ENCODE measurements at regions not wholly inside any gene's neighbourhood (a gene's known extent, or its start where the extent isn't known, plus 50 kb on each side); places are given as distances from the start of the nearest gene placed in this dataset.

DNA sequence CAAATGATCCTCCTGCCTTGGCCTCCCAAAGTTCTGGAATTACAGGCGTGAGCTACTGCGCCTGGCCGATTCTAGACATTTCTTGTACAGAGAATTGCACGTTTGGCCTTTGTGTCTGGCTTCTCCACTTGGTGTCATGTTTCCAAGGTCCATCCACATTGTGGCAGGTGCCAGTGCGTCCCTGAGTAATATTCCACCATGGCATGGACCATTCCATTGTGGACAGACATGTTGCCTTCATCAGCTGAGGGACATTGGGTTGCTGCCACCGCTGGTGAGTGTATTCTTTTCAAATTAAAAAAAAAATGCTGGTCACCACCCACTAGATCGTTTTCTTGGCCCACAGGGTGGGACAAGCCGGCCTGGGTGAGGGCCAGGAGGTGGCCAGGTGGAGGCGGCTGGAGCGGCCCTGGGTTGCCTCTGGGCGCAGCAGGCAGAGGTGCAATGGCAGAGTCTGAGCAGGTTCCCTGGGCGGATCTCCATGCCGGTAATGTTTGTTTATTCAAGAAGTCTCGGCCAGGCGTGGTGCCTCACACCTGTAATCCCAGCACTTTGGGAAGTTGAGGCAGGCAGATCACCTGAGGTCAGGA, 274.1 kb downstream of the SEC14L1 start:
- H3K27ac ChIP-seq = no peak overlapping the region
- TF ChIP-seq ZFX (IDR thresholded peaks at IDR 0.05; ENCODE audit: borderline replicate concordance) = no peak
- TF ChIP-seq, protein P1, sequence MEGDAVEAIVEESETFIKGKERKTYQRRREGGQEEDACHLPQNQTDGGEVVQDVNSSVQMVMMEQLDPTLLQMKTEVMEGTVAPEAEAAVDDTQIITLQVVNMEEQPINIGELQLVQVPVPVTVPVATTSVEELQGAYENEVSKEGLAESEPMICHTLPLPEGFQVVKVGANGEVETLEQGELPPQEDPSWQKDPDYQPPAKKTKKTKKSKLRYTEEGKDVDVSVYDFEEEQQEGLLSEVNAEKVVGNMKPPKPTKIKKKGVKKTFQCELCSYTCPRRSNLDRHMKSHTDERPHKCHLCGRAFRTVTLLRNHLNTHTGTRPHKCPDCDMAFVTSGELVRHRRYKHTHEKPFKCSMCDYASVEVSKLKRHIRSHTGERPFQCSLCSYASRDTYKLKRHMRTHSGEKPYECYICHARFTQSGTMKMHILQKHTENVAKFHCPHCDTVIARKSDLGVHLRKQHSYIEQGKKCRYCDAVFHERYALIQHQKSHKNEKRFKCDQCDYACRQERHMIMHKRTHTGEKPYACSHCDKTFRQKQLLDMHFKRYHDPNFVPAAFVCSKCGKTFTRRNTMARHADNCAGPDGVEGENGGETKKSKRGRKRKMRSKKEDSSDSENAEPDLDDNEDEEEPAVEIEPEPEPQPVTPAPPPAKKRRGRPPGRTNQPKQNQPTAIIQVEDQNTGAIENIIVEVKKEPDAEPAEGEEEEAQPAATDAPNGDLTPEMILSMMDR (IDR thresholded peaks at IDR 0.05) = no peak

DNA sequence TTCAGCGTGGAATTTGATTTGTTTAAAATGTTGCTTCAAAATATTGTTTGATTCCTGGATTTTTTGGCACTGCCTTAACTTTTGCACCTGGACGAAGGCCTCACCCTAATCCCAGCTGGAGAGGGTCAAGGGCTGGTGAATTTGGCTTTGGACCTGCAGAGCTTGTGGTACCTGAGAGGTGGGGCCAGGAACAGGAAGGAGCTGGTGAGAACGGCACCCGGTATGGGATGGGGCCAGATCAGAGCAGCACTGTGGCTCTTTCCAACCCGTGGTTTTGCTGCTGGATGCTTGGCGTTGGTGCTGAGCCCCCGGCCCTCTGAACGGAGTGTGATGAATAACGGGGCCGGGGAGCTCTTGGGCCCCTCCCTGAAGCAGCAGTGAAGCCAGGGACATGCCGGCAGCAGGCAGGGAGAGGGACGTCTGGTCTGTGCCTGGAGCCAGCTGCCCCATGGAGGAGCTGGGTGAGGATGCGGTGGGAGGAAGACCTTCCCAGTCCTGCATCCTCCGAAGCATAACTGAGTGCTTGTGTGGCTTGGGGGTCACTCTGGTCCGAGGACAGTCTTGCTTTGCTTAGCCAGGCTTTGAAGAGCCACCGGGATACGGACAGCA, 275.4 kb downstream of the SEC14L1 start:
- no peak overlapping the region for H3K27ac ChIP-seq
- TF ChIP-seq ZFX (IDR thresholded peaks at IDR 0.05; ENCODE audit: borderline replicate concordance) = no peak
- TF ChIP-seq, protein P1 (IDR thresholded peaks at IDR 0.05) = no peak

DNA sequence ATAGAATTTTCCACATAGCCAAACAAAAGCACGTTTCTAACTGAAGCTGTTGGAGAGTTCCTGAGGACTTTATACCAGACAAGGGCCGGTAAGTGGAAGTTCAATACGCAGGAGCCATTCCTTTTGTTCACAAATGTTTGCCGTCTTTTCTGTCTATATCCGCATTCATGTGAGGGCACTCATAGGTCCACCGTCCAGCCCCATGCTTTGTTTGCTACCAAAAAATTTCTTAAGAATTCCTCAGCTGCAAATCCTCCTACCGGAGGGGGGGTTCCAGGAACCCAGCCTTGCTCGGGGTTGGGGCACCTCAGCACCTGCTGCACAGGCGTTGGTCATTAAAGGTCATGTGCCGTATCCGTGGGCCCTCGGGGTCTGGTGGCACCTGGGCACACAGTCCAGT, 276.8 kb downstream of the SEC14L1 start:
- no peak overlapping the region for H3K27ac ChIP-seq
- TF ChIP-seq ZFX (IDR thresholded peaks at IDR 0.05; ENCODE audit: borderline replicate concordance) = no peak
- TF ChIP-seq, protein P1 (IDR thresholded peaks at IDR 0.05) = no peak

DNA sequence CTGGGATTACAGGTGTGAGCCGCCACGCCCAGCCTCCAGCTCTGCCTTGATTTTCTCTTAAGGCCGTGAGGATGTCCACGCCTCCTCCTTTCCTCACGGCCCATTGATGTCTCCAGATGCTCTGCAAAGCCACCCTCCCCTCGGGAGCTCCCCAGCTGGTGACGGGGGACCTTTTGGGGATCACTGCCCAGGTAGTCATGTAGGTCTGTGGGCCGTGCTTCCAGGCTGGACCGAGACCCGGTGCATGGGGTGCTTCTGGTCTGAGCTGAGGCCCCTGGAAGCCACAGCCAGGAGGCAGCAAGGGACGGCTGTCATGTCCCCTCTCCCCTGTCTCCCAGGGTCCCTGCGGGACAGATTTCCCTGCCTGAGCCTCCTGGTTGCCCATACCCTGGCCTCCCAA, 277.8 kb downstream of the SEC14L1 start:
- TF ChIP-seq ZFX (IDR thresholded peaks at IDR 0.05; ENCODE audit: borderline replicate concordance) = no peak
- TF ChIP-seq, protein P1 (IDR thresholded peaks at IDR 0.05) = no peak
- no peak overlapping the region for H3K27ac ChIP-seq

DNA sequence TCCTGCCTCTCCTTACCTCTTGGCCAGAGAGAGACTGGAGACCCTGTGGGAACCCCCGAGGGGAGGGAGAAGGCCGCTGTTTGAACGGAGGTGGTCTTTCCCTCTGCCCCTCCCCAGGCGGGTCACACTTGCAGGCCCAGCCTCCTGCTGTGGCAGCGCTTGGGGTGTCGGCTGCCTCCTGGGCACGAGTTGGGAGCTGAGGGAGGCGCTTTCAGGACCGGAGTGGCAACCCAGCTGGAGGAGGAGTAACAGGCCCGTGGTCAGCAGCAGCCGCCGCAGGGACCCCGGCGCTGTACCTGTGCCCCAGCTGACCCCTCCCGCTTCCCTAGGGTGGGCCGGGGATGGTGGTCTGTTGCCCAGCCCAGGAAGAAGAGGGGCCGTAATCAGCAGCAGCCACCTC, 278.3 kb downstream of the SEC14L1 start:
- TF ChIP-seq, protein P1 (IDR thresholded peaks at IDR 0.05) = no peak
- TF ChIP-seq ZFX (IDR thresholded peaks at IDR 0.05; ENCODE audit: borderline replicate concordance) = no peak
- H3K27ac ChIP-seq = no peak overlapping the region

DNA sequence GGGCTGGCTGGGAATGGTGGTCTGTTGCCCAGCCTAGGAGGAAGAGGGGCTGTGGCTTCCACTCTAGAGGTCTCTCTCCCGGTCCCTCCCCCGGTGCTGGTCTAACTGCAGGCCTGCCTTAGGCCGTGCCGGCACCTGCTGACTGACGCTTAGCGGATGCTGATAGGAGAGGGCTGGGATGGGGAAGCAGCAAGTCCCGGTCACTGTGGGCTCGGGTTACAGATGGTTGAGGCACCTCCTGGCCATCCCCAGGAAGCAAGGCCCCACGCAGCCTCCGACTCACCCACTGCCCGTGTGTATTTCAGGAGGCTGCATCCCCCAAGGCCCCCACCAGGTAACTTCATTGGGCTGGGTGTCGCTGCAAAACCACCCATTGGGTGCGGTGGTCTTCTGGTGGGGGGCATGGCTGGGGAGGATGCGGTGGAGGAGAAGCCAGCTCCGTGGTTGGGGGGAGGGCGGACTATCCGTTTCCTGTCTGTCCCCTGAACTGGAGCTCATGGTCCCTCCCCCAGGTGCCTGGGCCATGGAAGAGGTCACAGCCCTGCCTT, 278.9 kb downstream of the SEC14L1 start:
- no peak for TF ChIP-seq ZFX (IDR thresholded peaks at IDR 0.05; ENCODE audit: borderline replicate concordance)
- TF ChIP-seq, protein P1 (IDR thresholded peaks at IDR 0.05) = no peak

DNA sequence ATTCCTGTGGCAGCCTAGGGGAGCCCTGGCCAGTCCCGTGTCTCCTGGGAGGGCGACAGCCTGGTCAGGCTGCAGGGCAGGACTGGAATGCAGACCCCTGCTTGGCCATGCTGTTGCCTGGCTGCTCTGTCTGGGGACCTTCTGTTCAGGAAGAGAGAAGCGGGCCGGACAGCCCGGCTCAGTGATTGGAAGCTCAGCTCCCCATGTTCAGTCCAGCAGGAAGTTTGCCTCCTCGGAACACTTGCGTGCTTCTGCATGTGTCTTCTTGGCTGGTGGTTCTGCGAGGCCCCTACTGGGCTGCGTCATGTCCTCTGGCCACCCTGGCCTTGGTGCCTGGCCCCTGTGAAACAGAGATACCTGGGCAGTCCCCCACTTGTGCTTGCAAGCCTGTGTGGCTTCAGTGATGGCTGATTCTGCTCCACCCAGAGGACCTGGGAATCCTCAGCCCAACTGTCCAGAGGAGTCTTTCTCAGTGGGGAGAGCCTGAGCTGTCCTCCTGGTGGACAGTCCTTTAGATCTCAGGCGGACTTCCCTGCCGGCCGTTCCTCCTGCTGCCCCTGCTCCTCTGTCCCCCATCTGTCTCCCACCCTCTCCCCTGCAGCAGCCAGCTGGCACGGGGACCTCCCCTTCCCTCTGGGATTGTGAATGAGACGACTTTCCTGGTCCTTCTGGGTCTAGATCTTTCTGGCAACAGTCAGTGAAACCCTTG, 279.5 kb downstream of the SEC14L1 start:
- TF ChIP-seq, protein P1 (IDR thresholded peaks at IDR 0.05) = no peak
- TF ChIP-seq ZFX (IDR thresholded peaks at IDR 0.05; ENCODE audit: borderline replicate concordance) = no peak
- no peak overlapping the region for H3K27ac ChIP-seq

More for the DNA sequence above, 278.9 kb downstream of the SEC14L1 start:
- no peak overlapping the region for H3K27ac ChIP-seq

All from 22Rv1 (cell line).